K562 (cell line): ENCODE measurements at regions not wholly inside any gene's neighbourhood (a gene's known extent, or its start where the extent isn't known, plus 50 kb on each side); places are given as distances from the start of the nearest gene placed in this dataset.
A peak's percentile ranks its signal among the peaks of the same experiment; 100 is the strongest.

ENCODE experiments used
- ADNP ChIP-seq: fragments of 200-800 bp; sonication (Bioruptor generic); IDR thresholded peaks from 2 replicates; pipeline ENCODE4 v1.6.1; 2016; ENCODE audit warnings: missing genetic modification characterization, missing compliant biosample characterization
- BCOR ChIP-seq: fragments of 450-650 bp; IDR thresholded peaks from 2 replicates; pipeline ENCODE4 v1.6.1; 2016
- CBX3 ChIP-seq, 2 experiments: IDR thresholded peaks; 1 replicate in 1 of 2; 2 replicates in 1 of 2; pipeline ENCODE4 v1.6.1; 2012; ENCODE audit warnings: inconsistent platforms in 2 of 2, low read length in 2 of 2, borderline replicate concordance in 1 of 2, control low read depth in 1 of 2
- CHD2 ChIP-seq: IDR thresholded peaks from 2 replicates; pipeline ENCODE4 v1.6.1; 2011; ENCODE audit warnings: low read depth, low read length
- DDX20 ChIP-seq: fragments of 450-650 bp; IDR thresholded peaks from 2 replicates; pipeline ENCODE4 v1.6.1; 2016; ENCODE audit warnings: missing genetic modification characterization, low read depth, mild to moderate bottlenecking, missing compliant biosample characterization, moderate library complexity
- EP400 ChIP-seq: fragments of 450-650 bp; IDR thresholded peaks from 2 replicates; pipeline ENCODE4 v1.6.1; 2017; ENCODE audit warnings: antibody characterized with exemption, mild to moderate bottlenecking, moderate library complexity
- EWSR1 ChIP-seq: fragments of 450-650 bp; IDR thresholded peaks from 2 replicates; pipeline ENCODE4 v1.6.1; 2018; ENCODE audit warnings: borderline replicate concordance, mild to moderate bottlenecking, low read depth, moderate library complexity; ENCODE audit not compliant: partially characterized antibody
- EZH2 ChIP-seq: IDR thresholded peaks from 2 replicates; pipeline ENCODE4 v1.6.1; 2012; ENCODE audit warnings: low read depth, mild to moderate bottlenecking, inconsistent platforms, low read length, borderline replicate concordance
- HMGXB4 ChIP-seq: sonication (generic); formaldehyde crosslinking; IDR thresholded peaks from 2 replicates; pipeline ENCODE4 v1.8.1; 2023; ENCODE audit warnings: mild to moderate bottlenecking, missing genetic modification reagents
- ILF3 ChIP-seq: fragments of 450-650 bp; IDR thresholded peaks from 2 replicates; pipeline ENCODE4 v1.6.1; 2018; ENCODE audit warnings: antibody characterized with exemption, mild to moderate bottlenecking, moderate library complexity, borderline replicate concordance
- MAFK ChIP-seq: IDR thresholded peaks from 2 replicates; pipeline ENCODE4 v1.6.1; 2011; ENCODE audit warnings: low read length, improper control_type of control experiment
- MAX ChIP-seq: sonication (generic); formaldehyde crosslinking; IDR thresholded peaks from 2 replicates; pipeline ENCODE4 v1.9.0; 2022; ENCODE audit warnings: mild to moderate bottlenecking, missing genetic modification reagents
- MCM2 ChIP-seq: fragments of 450-650 bp; IDR thresholded peaks from 2 replicates; pipeline ENCODE4 v1.6.1; 2017; ENCODE audit warnings: low read depth, mild to moderate bottlenecking
- POLR2AphosphoS5 ChIP-seq: IDR thresholded peaks from 2 replicates; pipeline ENCODE4 v1.6.1; 2011; ENCODE audit warnings: mild to moderate bottlenecking, low read depth, low read length, moderate library complexity; ENCODE audit not compliant: control insufficient read depth, insufficient read depth
- SAP30 ChIP-seq: fragments of 200-600 bp; sonication (generic); IDR thresholded peaks from 2 replicates; pipeline ENCODE4 v1.6.1; 2012; ENCODE audit warnings: borderline replicate concordance, low read depth, mild to moderate bottlenecking, moderate library complexity, low read length, control low read depth, inconsistent platforms; ENCODE audit not compliant: insufficient read depth, poor library complexity, severe bottlenecking
- SFPQ ChIP-seq: fragments of 200-400 bp; formaldehyde crosslinking; IDR thresholded peaks from 2 replicates; pipeline ENCODE4 v1.6.1; 2017; ENCODE audit warnings: mild to moderate bottlenecking, low read depth, low read length, moderate library complexity
- ZNF124 ChIP-seq: sonication (generic); formaldehyde crosslinking; IDR thresholded peaks from 2 replicates; pipeline ENCODE4 v1.8.1; 2022; ENCODE audit warnings: missing genetic modification reagents
- ZNF311 ChIP-seq: fragments of 250-450 bp; sonication (Bioruptor Pico); IDR thresholded peaks from 2 replicates; pipeline ENCODE4 v1.4.0; 2020; ENCODE audit warnings: mild to moderate bottlenecking, moderate library complexity
- ZNF592 ChIP-seq: fragments of 450-650 bp; IDR thresholded peaks from 2 replicates; pipeline ENCODE4 v1.6.1; 2017; ENCODE audit warnings: antibody characterized with exemption, mild to moderate bottlenecking
- ZSCAN32 ChIP-seq: fragments of 450-650 bp; formaldehyde crosslinking; IDR thresholded peaks from 2 replicates; pipeline ENCODE4 v1.4.0; 2020; ENCODE audit warnings: mild to moderate bottlenecking, moderate library complexity

GRCh38 chr1:112818990-112819689, 104.0 kb upstream of the PPM1J start (continued):
- TF ChIP-seq SFPQ (no peak), ILF3 (no peak), DDX20 (tag) (no peak), ZNF311 (CRISPR knock-in tag) (no peak), BCOR (no peak), CBX3 (IDR thresholded peaks at IDR 0.05; ENCODE audit: borderline replicate concordance in 1 of 2, low read length in 2 of 2) (no peak), EWSR1 (no peak), HMGXB4 (CRISPR knock-in tag) (no peak), MAX (CRISPR knock-in tag) (no peak), ADNP (tag) (no peak), ZSCAN32 (CRISPR knock-in tag) (no peak), POLR2AphosphoS5 (no peak; the same call in 1 of the 2 replicates), ZNF124 (CRISPR knock-in tag) (no peak), ZNF592 (peak; percentile 79), EZH2 (no peak), SAP30 (no peak), CHD2 (no peak), EP400 (peak; percentile 49), MAFK (peak; percentile 9; the same call in 1 of the 2 replicates), MCM2 (no peak)
